ENCODE measurements at regions not wholly inside any gene's neighbourhood (a gene's known extent, or its start where the extent isn't known, plus 50 kb on each side); places are given as distances from the start of the nearest gene placed in this dataset.

GRCh38 chr4:163042306-163042705 lies 124.4 kb downstream of the NAF1 start:
- 86 to 94% methylated on average over 3 of the region's 3 CpGs for WGBS, 2 donors
- no peak for DNase-seq
- Histone ChIP-seq H3K27me3 (no peaks in the 10 kb centered on the region), H3K36me3 (no peaks in the 10 kb centered on the region), H3K4me3 (replicated peaks in 1 of 3) (no peak overlapping the region), H3K9me3 (no peaks in the 10 kb centered on the region), H3K4me1 (no peaks in the 10 kb centered on the region), H3K27ac (no peak overlapping the region)
- no peak for TF ChIP-seq POLR2A (IDR thresholded peaks at IDR 0.05)
- no peak for TF ChIP-seq CTCF (IDR thresholded peaks at IDR 0.05)
- intact Hi-C loops (cut with DNase I): no loop called here

- no peaks in the 10 kb centered on the region for H3K36me3 ChIP-seq
- 96 to 98% methylated on average over 1 of the region's 1 CpG for WGBS, 2 donors
- H3K27me3 ChIP-seq: no peaks in the 10 kb centered on the region
- no peak overlapping the region for H3K4me3 ChIP-seq (replicated peaks in 1 of 3)
- no peak overlapping the region for H3K27ac ChIP-seq
- TF ChIP-seq POLR2A (IDR thresholded peaks at IDR 0.05) (no peak), CTCF (IDR thresholded peaks at IDR 0.05) (no peak)
- H3K9me3 ChIP-seq: no peaks in the 10 kb centered on the region
- H3K4me1 ChIP-seq: no peaks in the 10 kb centered on the region
- intact Hi-C loops (cut with DNase I): no loop called here
- no peak for DNase-seq
Measured at GRCh38 chr4:163017135-163017534, 149.6 kb downstream of the NAF1 start.

- intact Hi-C loops (cut with DNase I): no loop called here
- DNase-seq: no peak
- WGBS, 2 donors: 70 to 75% methylated on average over 4 of the region's 4 CpGs
- Histone ChIP-seq H3K27ac (no peak overlapping the region), H3K4me1 (no peaks in the 10 kb centered on the region), H3K9me3 (no peaks in the 10 kb centered on the region), H3K27me3 (no peaks in the 10 kb centered on the region), H3K4me3 (replicated peaks in 1 of 3) (no peak overlapping the region), H3K36me3 (no peaks in the 10 kb centered on the region)
- TF ChIP-seq POLR2A (IDR thresholded peaks at IDR 0.05) (no peak), CTCF (IDR thresholded peaks at IDR 0.05) (no peak)
Measured at GRCh38 chr4:163012816-163013215, 153.9 kb downstream of the NAF1 start.

- DNase-seq: no peak
- WGBS, 2 donors: 66 to 73% methylated on average over 4 of the region's 4 CpGs
- intact Hi-C loops (cut with DNase I): no loop called here
- no peaks in the 10 kb centered on the region for H3K27me3 ChIP-seq
- TF ChIP-seq CTCF (IDR thresholded peaks at IDR 0.05): no peak
- TF ChIP-seq POLR2A (IDR thresholded peaks at IDR 0.05): no peak
- no peak overlapping the region for H3K27ac ChIP-seq
- no peak overlapping the region for H3K4me3 ChIP-seq (replicated peaks in 1 of 3)
- no peaks in the 10 kb centered on the region for H3K36me3 ChIP-seq
- no peaks in the 10 kb centered on the region for H3K9me3 ChIP-seq
- H3K4me1 ChIP-seq: no peaks in the 10 kb centered on the region
Measured at GRCh38 chr4:163003979-163004378, 162.7 kb downstream of the NAF1 start.

- DNase-seq: no peak
- Histone ChIP-seq H3K27me3 (no peaks in the 10 kb centered on the region), H3K9me3 (no peaks in the 10 kb centered on the region), H3K36me3 (no peaks in the 10 kb centered on the region), H3K27ac (no peak overlapping the region), H3K4me3 (replicated peaks in 1 of 3) (no peak overlapping the region), H3K4me1 (no peaks in the 10 kb centered on the region)
- intact Hi-C loops (cut with DNase I): no loop called here
- TF ChIP-seq POLR2A (IDR thresholded peaks at IDR 0.05) (no peak), CTCF (IDR thresholded peaks at IDR 0.05) (no peak)
Measured at GRCh38 chr4:162988530-162988929, 178.2 kb downstream of the NAF1 start.
